Muscle layer of duodenum (tissue), 2 donors: ENCODE measurements at regions not wholly inside any gene's neighbourhood (a gene's known extent, or its start where the extent isn't known, plus 50 kb on each side); places are given as distances from the start of the nearest gene placed in this dataset.
A peak's percentile ranks its signal among the peaks of the same experiment; 100 is the strongest.

Experiments used
- H3K27ac ChIP-seq: one replicate; pipeline ENCODE4 v1.7.0; 2013; ENCODE audit warnings: mild to moderate bottlenecking, low read length
- H3K27me3 ChIP-seq: one replicate; pipeline ENCODE4 v1.7.0; 2013; ENCODE audit warnings: low read depth, mild to moderate bottlenecking, control low read depth, low read length
- H3K36me3 ChIP-seq, 2 donors: one replicate each; pipeline ENCODE4 v1.7.0; 2013; ENCODE audit warnings: low read length in 2 of 2, control low read depth in 1 of 2, mild to moderate bottlenecking in 1 of 2; ENCODE audit not compliant: insufficient read depth in 2 of 2, control insufficient read depth in 1 of 2
- H3K4me1 ChIP-seq, 2 donors: one replicate each; pipeline ENCODE4 v1.7.0; 2013; ENCODE audit warnings: low read length in 2 of 2, mild to moderate bottlenecking in 2 of 2, control low read depth in 1 of 2, moderate library complexity in 1 of 2; ENCODE audit not compliant: insufficient read depth in 2 of 2, control insufficient read depth in 1 of 2
- H3K4me3 ChIP-seq, 2 donors: one replicate each; pipeline ENCODE4 v1.7.0; 2013; ENCODE audit warnings: low read length in 2 of 2, low read depth in 1 of 2, mild to moderate bottlenecking in 1 of 2
- H3K9me3 ChIP-seq, 2 donors: one replicate each; pipeline ENCODE4 v1.7.0; 2013; ENCODE audit warnings: low read length in 2 of 2, control low read depth in 1 of 2, mild to moderate bottlenecking in 1 of 2; ENCODE audit not compliant: control insufficient read depth in 1 of 2
- donor health status: healthy.

GRCh38 chr20:23260181-23260840, 90.3 kb upstream of the NXT1 start:
- Histone ChIP-seq H3K9me3 (peaks cover 0 to 4% of the 10 kb centered on the region in 2 donors), H3K27me3 (no peaks in the 10 kb centered on the region), H3K27ac (no peak overlapping the region), H3K36me3 (no peaks in the 10 kb centered on the region), H3K4me1 (no peaks in the 10 kb centered on the region), H3K4me3 (no peak overlapping the region)

- H3K4me3 ChIP-seq: no peak overlapping the region
- no peak overlapping the region for H3K27ac ChIP-seq
These were observed 91.9 kb upstream of the NXT1 start for GRCh38 chr20:23258747-23259121.

GRCh38 chr20:23257848-23258746, 92.5 kb upstream of the NXT1 start:
- H3K4me3 ChIP-seq: no peak overlapping the region
- H3K27ac ChIP-seq: peak overlapping the region; percentile 11
- no peaks in the 10 kb centered on the region for H3K36me3 ChIP-seq

More at GRCh38 chr20:23258747-23259121, 91.9 kb upstream of the NXT1 start:
- Histone ChIP-seq H3K36me3 (no peaks in the 10 kb centered on the region), H3K9me3 (peaks cover 0 to 4% of the 10 kb centered on the region in 2 donors), H3K27me3 (no peaks in the 10 kb centered on the region), H3K4me1 (no peaks in the 10 kb centered on the region)

GRCh38 chr20:23257106-23257761, 93.4 kb upstream of the NXT1 start:
- Histone ChIP-seq H3K9me3 (no peaks in the 10 kb centered on the region), H3K27me3 (no peaks in the 10 kb centered on the region), H3K27ac (peak overlapping the region; percentile 11), H3K36me3 (no peaks in the 10 kb centered on the region), H3K4me1 (no peaks in the 10 kb centered on the region), H3K4me3 (no peak overlapping the region)

More at GRCh38 chr20:23257848-23258746, 92.5 kb upstream of the NXT1 start:
- no peaks in the 10 kb centered on the region for H3K27me3 ChIP-seq
- no peaks in the 10 kb centered on the region for H3K4me1 ChIP-seq
- H3K9me3 ChIP-seq: no peaks in the 10 kb centered on the region

GRCh38 chr20:23255716-23256385, 94.7 kb upstream of the NXT1 start:
- no peaks in the 10 kb centered on the region for H3K4me1 ChIP-seq
- H3K9me3 ChIP-seq: no peaks in the 10 kb centered on the region
- H3K27me3 ChIP-seq: no peaks in the 10 kb centered on the region
- H3K4me3 ChIP-seq: no peak overlapping the region
- no peak overlapping the region for H3K27ac ChIP-seq
- no peaks in the 10 kb centered on the region for H3K36me3 ChIP-seq

GRCh38 chr20:23255106-23255505, 95.5 kb upstream of the NXT1 start:
- H3K4me1 ChIP-seq: no peaks in the 10 kb centered on the region
- H3K9me3 ChIP-seq: no peaks in the 10 kb centered on the region
- H3K27ac ChIP-seq: no peak overlapping the region
- H3K36me3 ChIP-seq: no peaks in the 10 kb centered on the region
- no peaks in the 10 kb centered on the region for H3K27me3 ChIP-seq
- H3K4me3 ChIP-seq: no peak overlapping the region

GRCh38 chr20:23254505-23254904, 96.1 kb upstream of the NXT1 start:
- Histone ChIP-seq H3K27me3 (no peaks in the 10 kb centered on the region), H3K9me3 (no peaks in the 10 kb centered on the region), H3K4me3 (no peak overlapping the region), H3K27ac (no peak overlapping the region), H3K36me3 (no peaks in the 10 kb centered on the region), H3K4me1 (no peaks in the 10 kb centered on the region)

GRCh38 chr20:23254034-23254433, 96.6 kb upstream of the NXT1 start:
- Histone ChIP-seq H3K9me3 (no peaks in the 10 kb centered on the region), H3K27ac (no peak overlapping the region), H3K27me3 (no peaks in the 10 kb centered on the region), H3K4me3 (no peak overlapping the region), H3K4me1 (no peaks in the 10 kb centered on the region), H3K36me3 (no peaks in the 10 kb centered on the region)

- no peaks in the 10 kb centered on the region for H3K27me3 ChIP-seq
- no peaks in the 10 kb centered on the region for H3K36me3 ChIP-seq
- no peak overlapping the region for H3K4me3 ChIP-seq
- H3K27ac ChIP-seq: no peak overlapping the region
- no peaks in the 10 kb centered on the region for H3K9me3 ChIP-seq
- no peaks in the 10 kb centered on the region for H3K4me1 ChIP-seq
These were observed 97.1 kb upstream of the NXT1 start for GRCh38 chr20:23253524-23253923.

GRCh38 chr20:23251779-23252178, 98.8 kb upstream of the NXT1 start:
- no peak overlapping the region for H3K27ac ChIP-seq

GRCh38 chr20:23249541-23249940, 101.0 kb upstream of the NXT1 start:
- Histone ChIP-seq H3K9me3 (no peaks in the 10 kb centered on the region), H3K36me3 (no peaks in the 10 kb centered on the region), H3K27me3 (no peaks in the 10 kb centered on the region), H3K4me1 (peaks cover 0 to 7% of the 10 kb centered on the region in 2 donors), H3K4me3 (no peak overlapping the region), H3K27ac (no peak overlapping the region)

More at GRCh38 chr20:23251779-23252178, 98.8 kb upstream of the NXT1 start:
- Histone ChIP-seq H3K36me3 (no peaks in the 10 kb centered on the region), H3K27me3 (no peaks in the 10 kb centered on the region), H3K4me1 (peaks cover 0 to 3% of the 10 kb centered on the region in 2 donors), H3K4me3 (no peak overlapping the region), H3K9me3 (no peaks in the 10 kb centered on the region)
